ENCODE measurements at regions not wholly inside any gene's neighbourhood (a gene's known extent, or its start where the extent isn't known, plus 50 kb on each side); places are given as distances from the start of the nearest gene placed in this dataset.
"Not testable (repeated sequence)": the region's sequence is repeated elsewhere in the genome, so short reads cannot be mapped to it uniquely, and the experiment has no call there.

DNA sequence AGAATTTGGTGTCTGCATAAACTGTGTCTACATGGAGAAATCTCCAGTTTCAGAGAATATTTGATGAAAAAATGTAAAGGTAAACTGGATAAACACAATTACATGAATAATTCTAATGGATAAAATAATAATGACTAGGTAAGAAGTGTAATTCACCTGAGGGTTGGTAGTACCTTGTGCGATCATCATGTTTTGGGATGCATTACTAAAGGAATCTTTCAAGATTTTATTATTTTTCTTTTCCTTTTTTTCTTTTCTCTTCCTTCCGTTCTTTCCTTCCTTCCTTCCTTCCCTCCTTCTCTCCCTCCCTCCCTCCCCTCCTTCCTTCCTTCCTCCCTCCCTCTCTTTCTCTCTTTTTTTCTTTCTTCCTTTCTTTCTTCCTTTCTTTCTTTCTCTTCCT, 818.7 kb downstream of the LTN1 start:
- Histone ChIP-seq H3K79me2 (ENCODE audit: insufficient read depth, low read length) (no peaks in the 10 kb centered on the region), H3K9me2 (replicated peaks; ENCODE audit: low read depth, low read length) (no peaks in the 10 kb centered on the region), H3K36me3 (ENCODE audit: insufficient read depth, low read length) (no peaks in the 10 kb centered on the region), H3F3A (ENCODE audit: low read depth) (no peaks in the 10 kb centered on the region), H3K4me1 (ENCODE audit: insufficient read depth, low read length, poor library complexity, severe bottlenecking) (no peaks in the 10 kb centered on the region), H3K27me3 (ENCODE audit: insufficient read depth, low read length, poor library complexity, severe bottlenecking) (no peaks in the 10 kb centered on the region), H3K4me2 (ENCODE audit: low read depth, low read length, poor library complexity, severe bottlenecking) (no peak overlapping the region), H3K9ac (ENCODE audit: low read depth, low read length, poor library complexity, severe bottlenecking) (no peak overlapping the region), H3K4me3 (ENCODE audit: low read length, poor library complexity, severe bottlenecking) (no peak overlapping the region), H4K20me1 (ENCODE audit: insufficient read depth, low read length, poor library complexity, severe bottlenecking) (no peaks in the 10 kb centered on the region), H2AFZ (ENCODE audit: low read length) (no peak overlapping the region), H3K9me3 (ENCODE audit: insufficient read depth, low read depth, low read length) (no peaks in the 10 kb centered on the region)
- TF ChIP-seq, protein P1, sequence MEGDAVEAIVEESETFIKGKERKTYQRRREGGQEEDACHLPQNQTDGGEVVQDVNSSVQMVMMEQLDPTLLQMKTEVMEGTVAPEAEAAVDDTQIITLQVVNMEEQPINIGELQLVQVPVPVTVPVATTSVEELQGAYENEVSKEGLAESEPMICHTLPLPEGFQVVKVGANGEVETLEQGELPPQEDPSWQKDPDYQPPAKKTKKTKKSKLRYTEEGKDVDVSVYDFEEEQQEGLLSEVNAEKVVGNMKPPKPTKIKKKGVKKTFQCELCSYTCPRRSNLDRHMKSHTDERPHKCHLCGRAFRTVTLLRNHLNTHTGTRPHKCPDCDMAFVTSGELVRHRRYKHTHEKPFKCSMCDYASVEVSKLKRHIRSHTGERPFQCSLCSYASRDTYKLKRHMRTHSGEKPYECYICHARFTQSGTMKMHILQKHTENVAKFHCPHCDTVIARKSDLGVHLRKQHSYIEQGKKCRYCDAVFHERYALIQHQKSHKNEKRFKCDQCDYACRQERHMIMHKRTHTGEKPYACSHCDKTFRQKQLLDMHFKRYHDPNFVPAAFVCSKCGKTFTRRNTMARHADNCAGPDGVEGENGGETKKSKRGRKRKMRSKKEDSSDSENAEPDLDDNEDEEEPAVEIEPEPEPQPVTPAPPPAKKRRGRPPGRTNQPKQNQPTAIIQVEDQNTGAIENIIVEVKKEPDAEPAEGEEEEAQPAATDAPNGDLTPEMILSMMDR (conservative IDR thresholded peaks at IDR 0.05; ENCODE audit: low read length) = no peak
- TF ChIP-seq EZH2phosphoT487 (IDR thresholded peaks at IDR 0.05; ENCODE audit: borderline replicate concordance) = no peak

DNA sequence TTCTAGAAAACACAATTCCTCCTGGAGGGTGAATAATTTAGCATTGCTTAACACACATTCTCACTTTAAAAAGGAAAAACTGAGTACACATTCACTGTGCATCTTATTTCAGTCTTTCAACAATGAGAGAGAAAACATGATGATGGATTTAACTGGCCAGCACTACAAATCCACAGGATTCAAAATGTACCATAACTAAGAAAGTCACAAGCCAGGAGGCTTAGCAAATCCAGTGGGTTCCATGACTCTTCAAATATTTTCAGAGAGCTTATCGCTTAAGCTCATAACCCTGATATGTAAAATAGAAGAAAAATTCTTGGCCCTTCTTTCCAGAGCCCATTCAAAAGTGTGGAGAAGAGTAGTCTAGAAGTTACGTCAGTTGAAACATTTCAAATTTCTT, 820.3 kb downstream of the LTN1 start:
- no peak for TF ChIP-seq EZH2phosphoT487 (IDR thresholded peaks at IDR 0.05; ENCODE audit: borderline replicate concordance)
- TF ChIP-seq, protein P1 (conservative IDR thresholded peaks at IDR 0.05; ENCODE audit: low read length) = no peak
- Histone ChIP-seq H3K9me3 (ENCODE audit: insufficient read depth, low read depth, low read length) (no peaks in the 10 kb centered on the region), H3F3A (ENCODE audit: low read depth) (no peaks in the 10 kb centered on the region), H2AFZ (ENCODE audit: low read length) (no peak overlapping the region), H3K4me3 (ENCODE audit: low read length, poor library complexity, severe bottlenecking) (no peak overlapping the region), H3K9me2 (replicated peaks; ENCODE audit: low read depth, low read length) (no peaks in the 10 kb centered on the region), H3K9ac (ENCODE audit: low read depth, low read length, poor library complexity, severe bottlenecking) (no peak overlapping the region), H3K4me2 (ENCODE audit: low read depth, low read length, poor library complexity, severe bottlenecking) (no peak overlapping the region), H3K27me3 (ENCODE audit: insufficient read depth, low read length, poor library complexity, severe bottlenecking) (no peaks in the 10 kb centered on the region), H3K4me1 (ENCODE audit: insufficient read depth, low read length, poor library complexity, severe bottlenecking) (no peaks in the 10 kb centered on the region), H3K36me3 (ENCODE audit: insufficient read depth, low read length) (no peaks in the 10 kb centered on the region), H4K20me1 (ENCODE audit: insufficient read depth, low read length, poor library complexity, severe bottlenecking) (no peaks in the 10 kb centered on the region), H3K79me2 (ENCODE audit: insufficient read depth, low read length) (no peaks in the 10 kb centered on the region)

DNA sequence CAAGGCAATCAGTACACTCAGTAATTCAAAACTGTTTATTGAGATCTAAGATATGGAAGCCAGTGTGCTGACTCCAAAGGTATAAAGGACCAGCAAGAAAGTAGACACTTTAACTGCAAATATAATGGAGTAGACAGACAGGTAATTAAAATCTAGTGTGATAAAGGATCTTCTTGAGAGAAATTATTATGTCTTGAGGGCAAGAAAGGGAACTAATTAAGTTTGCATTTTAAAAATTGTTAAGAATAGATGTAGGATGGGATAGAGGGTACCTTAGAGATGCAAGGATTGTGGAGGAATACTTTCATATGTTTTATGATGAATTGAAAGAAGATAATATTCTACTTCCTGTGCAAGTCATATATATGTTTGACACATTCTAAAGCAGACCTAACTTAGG, 825.3 kb downstream of the LTN1 start:
- Histone ChIP-seq H3K79me2 (ENCODE audit: insufficient read depth, low read length) (no peaks in the 10 kb centered on the region), H3K4me3 (ENCODE audit: low read length, poor library complexity, severe bottlenecking) (no peak overlapping the region), H3K36me3 (ENCODE audit: insufficient read depth, low read length) (no peaks in the 10 kb centered on the region), H3K9ac (ENCODE audit: low read depth, low read length, poor library complexity, severe bottlenecking) (no peak overlapping the region), H4K20me1 (ENCODE audit: insufficient read depth, low read length, poor library complexity, severe bottlenecking) (no peaks in the 10 kb centered on the region), H3K4me2 (ENCODE audit: low read depth, low read length, poor library complexity, severe bottlenecking) (no peak overlapping the region), H3K4me1 (ENCODE audit: insufficient read depth, low read length, poor library complexity, severe bottlenecking) (no peaks in the 10 kb centered on the region), H3K9me3 (ENCODE audit: insufficient read depth, low read depth, low read length) (no peaks in the 10 kb centered on the region), H3K27me3 (ENCODE audit: insufficient read depth, low read length, poor library complexity, severe bottlenecking) (no peaks in the 10 kb centered on the region), H2AFZ (ENCODE audit: low read length) (no peak overlapping the region), H3K9me2 (replicated peaks; ENCODE audit: low read depth, low read length) (no peaks in the 10 kb centered on the region), H3F3A (ENCODE audit: low read depth) (no peaks in the 10 kb centered on the region)
- TF ChIP-seq, protein P1 (conservative IDR thresholded peaks at IDR 0.05; ENCODE audit: low read length) = no peak
- no peak for TF ChIP-seq EZH2phosphoT487 (IDR thresholded peaks at IDR 0.05; ENCODE audit: borderline replicate concordance)

DNA sequence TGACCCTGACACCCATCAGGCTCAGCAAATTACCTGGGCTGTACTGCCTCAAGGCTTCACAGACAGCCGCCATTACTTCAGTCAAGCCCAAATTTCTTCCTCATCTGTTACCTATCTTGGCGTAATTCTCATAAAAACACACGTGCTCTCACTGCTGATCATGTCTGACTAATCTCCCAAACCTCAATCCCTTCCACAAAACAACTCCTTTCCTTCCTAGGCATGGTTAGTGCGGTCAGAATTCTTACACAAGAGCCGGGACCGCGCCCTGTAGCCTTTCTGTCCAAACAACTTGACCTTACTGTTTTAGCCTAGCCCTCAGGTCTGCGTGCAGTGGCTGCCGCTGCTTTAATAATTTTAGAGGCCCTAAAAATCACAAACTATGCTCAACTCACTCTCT, 828.2 kb downstream of the LTN1 start:
- H3K4me2 ChIP-seq (ENCODE audit: low read depth, low read length, poor library complexity, severe bottlenecking); H3K9ac ChIP-seq (ENCODE audit: low read depth, low read length, poor library complexity, severe bottlenecking); H4K20me1 ChIP-seq (ENCODE audit: insufficient read depth, low read length, poor library complexity, severe bottlenecking); H3K4me3 ChIP-seq (ENCODE audit: low read length, poor library complexity, severe bottlenecking); H3K9me2 ChIP-seq (replicated peaks; ENCODE audit: low read depth, low read length); H3F3A ChIP-seq (ENCODE audit: low read depth); H2AFZ ChIP-seq (ENCODE audit: low read length); H3K9me3 ChIP-seq (ENCODE audit: insufficient read depth, low read depth, low read length); H3K36me3 ChIP-seq (ENCODE audit: insufficient read depth, low read length); H3K4me1 ChIP-seq (ENCODE audit: insufficient read depth, low read length, poor library complexity, severe bottlenecking); H3K27me3 ChIP-seq (ENCODE audit: insufficient read depth, low read length, poor library complexity, severe bottlenecking); H3K79me2 ChIP-seq (ENCODE audit: insufficient read depth, low read length): not testable (repeated sequence)

DNA sequence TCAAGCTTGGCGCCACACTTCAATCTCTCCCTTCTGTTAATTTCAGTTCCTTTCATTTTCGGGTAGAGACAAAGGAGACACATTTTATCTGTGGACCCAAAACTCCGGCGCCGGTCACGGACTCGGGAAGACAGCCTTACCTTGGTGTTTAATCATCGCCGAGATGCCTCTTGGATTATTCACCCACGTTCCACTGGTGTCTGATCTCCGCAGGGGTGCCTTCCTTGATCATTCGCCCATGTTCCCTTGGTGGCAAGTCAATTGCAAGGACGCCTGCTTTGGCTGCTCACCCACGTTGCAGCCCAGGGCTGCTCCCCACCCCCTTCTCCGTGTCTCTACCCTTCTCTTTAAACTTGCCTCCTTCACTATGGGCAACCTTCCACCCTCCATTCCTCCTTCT, 830.6 kb downstream of the LTN1 start:
- not testable (repeated sequence) for H3K4me1 ChIP-seq (ENCODE audit: insufficient read depth, low read length, poor library complexity, severe bottlenecking); H3K79me2 ChIP-seq (ENCODE audit: insufficient read depth, low read length); H3K9me2 ChIP-seq (replicated peaks; ENCODE audit: low read depth, low read length); H3K9ac ChIP-seq (ENCODE audit: low read depth, low read length, poor library complexity, severe bottlenecking); H3K27me3 ChIP-seq (ENCODE audit: insufficient read depth, low read length, poor library complexity, severe bottlenecking); H2AFZ ChIP-seq (ENCODE audit: low read length); H3K36me3 ChIP-seq (ENCODE audit: insufficient read depth, low read length); H3K4me3 ChIP-seq (ENCODE audit: low read length, poor library complexity, severe bottlenecking); H4K20me1 ChIP-seq (ENCODE audit: insufficient read depth, low read length, poor library complexity, severe bottlenecking); H3F3A ChIP-seq (ENCODE audit: low read depth); H3K9me3 ChIP-seq (ENCODE audit: insufficient read depth, low read depth, low read length); H3K4me2 ChIP-seq (ENCODE audit: low read depth, low read length, poor library complexity, severe bottlenecking)

All from Loucy (cell line).